ENCODE measurements at regions not wholly inside any gene's neighbourhood (a gene's known extent, or its start where the extent isn't known, plus 50 kb on each side); places are given as distances from the start of the nearest gene placed in this dataset.

DNA sequence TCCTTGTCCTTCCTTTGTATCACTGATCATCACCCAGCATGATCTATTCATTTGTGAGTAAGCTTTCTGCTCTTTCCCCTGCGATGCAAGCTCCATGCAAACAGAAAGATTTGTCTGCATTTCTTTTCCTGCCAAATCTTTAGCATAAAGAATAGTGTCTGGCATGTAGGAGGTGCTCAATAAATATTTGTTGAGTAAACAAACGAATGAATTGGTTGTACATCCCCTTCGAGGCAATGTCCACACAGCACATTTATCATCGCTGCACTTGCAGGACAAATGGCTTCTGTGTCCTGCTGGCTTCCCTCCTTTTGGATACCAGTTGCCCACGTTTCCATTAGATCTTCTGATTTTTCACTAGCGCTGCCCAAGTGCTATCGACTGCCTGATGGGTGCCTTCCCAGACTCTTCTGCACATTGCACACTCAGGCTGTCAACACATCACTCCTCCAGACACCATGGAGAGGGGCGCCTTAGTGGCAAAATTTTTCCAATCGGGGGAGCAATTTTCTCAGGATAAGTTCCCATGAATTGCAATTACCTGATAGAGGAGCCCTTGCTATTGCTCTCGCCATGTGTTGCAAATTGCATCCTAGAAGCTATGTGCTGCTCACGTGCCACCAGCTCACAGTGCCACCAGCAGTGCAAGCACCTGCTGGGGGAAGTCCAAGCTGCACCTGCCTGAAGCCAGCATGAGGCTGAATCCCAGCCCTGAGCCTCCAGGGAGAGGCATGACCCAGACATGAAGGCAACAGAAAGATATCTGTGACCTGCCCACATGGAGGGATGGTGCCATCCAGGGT lies 206.6 kb downstream of the KIF26A start:
- no TSS peak for BruUV-seq (replicated peaks)
- Histone ChIP-seq H3K36me3 (ENCODE audit: control insufficient read depth in 1 of 2, insufficient read depth in 2 of 2, low read length in 2 of 2) (no peaks in the 10 kb centered on the region), H3K9me2 (ENCODE audit: insufficient read depth) (no peaks in the 10 kb centered on the region), H3K9ac (ENCODE audit: low read length) (no peak overlapping the region), H3K4me3 (replicated peaks in 1 of 2; ENCODE audit: low read depth in 1 of 2, low read length in 2 of 2) (no peak overlapping the region), H3K4me1 (ENCODE audit: control insufficient read depth in 1 of 2, insufficient read depth in 2 of 2, low read length in 2 of 2) (peaks cover 4 to 12% of the 10 kb centered on the region in 2 experiments; a peak in 3 of 4 replicates), H3K9me3 (ENCODE audit: control insufficient read depth in 1 of 2, insufficient read depth in 1 of 2, low read depth in 1 of 2, low read length in 2 of 2) (no peaks in the 10 kb centered on the region), H4K20me1 (ENCODE audit: insufficient read depth) (no peaks in the 10 kb centered on the region), H3K27ac (ENCODE audit: low read depth, low read length) (no peak overlapping the region), H3K4me2 (ENCODE audit: low read length) (no peak overlapping the region), H3K27me3 (ENCODE audit: insufficient read depth, low read length) (no peaks in the 10 kb centered on the region), H3K79me2 (ENCODE audit: insufficient read depth, low read length) (no peaks in the 10 kb centered on the region), H2AFZ (ENCODE audit: low read depth, low read length, poor library complexity, severe bottlenecking) (no peak overlapping the region)
- POLR2A ChIA-PET: no interaction called here
- ATAC-seq (no peak), DNase-seq (ENCODE audit: low read depth, low spot score) (no peak)
- TF ChIP-seq FOSL1 (IDR thresholded peaks at IDR 0.05; ENCODE audit: low read depth): no peak
- no peak for TF ChIP-seq ZNF274 (IDR thresholded peaks at IDR 0.05; ENCODE audit: low read depth, low read length)
- no peak for TF ChIP-seq EZH2phosphoT487 (IDR thresholded peaks at IDR 0.05; ENCODE audit: borderline replicate concordance)
- TF ChIP-seq, protein P1, sequence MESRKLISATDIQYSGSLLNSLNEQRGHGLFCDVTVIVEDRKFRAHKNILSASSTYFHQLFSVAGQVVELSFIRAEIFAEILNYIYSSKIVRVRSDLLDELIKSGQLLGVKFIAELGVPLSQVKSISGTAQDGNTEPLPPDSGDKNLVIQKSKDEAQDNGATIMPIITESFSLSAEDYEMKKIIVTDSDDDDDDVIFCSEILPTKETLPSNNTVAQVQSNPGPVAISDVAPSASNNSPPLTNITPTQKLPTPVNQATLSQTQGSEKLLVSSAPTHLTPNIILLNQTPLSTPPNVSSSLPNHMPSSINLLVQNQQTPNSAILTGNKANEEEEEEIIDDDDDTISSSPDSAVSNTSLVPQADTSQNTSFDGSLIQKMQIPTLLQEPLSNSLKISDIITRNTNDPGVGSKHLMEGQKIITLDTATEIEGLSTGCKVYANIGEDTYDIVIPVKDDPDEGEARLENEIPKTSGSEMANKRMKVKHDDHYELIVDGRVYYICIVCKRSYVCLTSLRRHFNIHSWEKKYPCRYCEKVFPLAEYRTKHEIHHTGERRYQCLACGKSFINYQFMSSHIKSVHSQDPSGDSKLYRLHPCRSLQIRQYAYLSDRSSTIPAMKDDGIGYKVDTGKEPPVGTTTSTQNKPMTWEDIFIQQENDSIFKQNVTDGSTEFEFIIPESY (IDR thresholded peaks at IDR 0.05; ENCODE audit: extremely low read depth, insufficient replicate concordance, low read length): no peak
- no peak for TF ChIP-seq CEBPB (IDR thresholded peaks at IDR 0.05; ENCODE audit: low read depth)
- TF ChIP-seq EGR1 (IDR thresholded peaks at IDR 0.05; ENCODE audit: low read depth): no peak
- no peak for TF ChIP-seq POLR2AphosphoS5 (IDR thresholded peaks at IDR 0.05; ENCODE audit: low read depth, low read length)
- no peak for TF ChIP-seq CBX3 (IDR thresholded peaks at IDR 0.05; ENCODE audit: low read depth)
- TF ChIP-seq TCF7L2 (IDR thresholded peaks at IDR 0.05; ENCODE audit: borderline replicate concordance, extremely low read depth, insufficient read depth, insufficient read length): no peak
- TF ChIP-seq, protein P2, sequence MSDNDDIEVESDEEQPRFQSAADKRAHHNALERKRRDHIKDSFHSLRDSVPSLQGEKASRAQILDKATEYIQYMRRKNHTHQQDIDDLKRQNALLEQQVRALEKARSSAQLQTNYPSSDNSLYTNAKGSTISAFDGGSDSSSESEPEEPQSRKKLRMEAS (IDR thresholded peaks at IDR 0.05): no peak
- no peak for TF ChIP-seq JUND (IDR thresholded peaks at IDR 0.05)
- TF ChIP-seq SRF (IDR thresholded peaks at IDR 0.05; ENCODE audit: low read depth): no peak
- no peak for TF ChIP-seq EZH2 (IDR thresholded peaks at IDR 0.05)
- no peak for TF ChIP-seq RAD21 (IDR thresholded peaks at IDR 0.05; ENCODE audit: low read depth)
- no peak for TF ChIP-seq ZFX (IDR thresholded peaks at IDR 0.05)
- CTCF ChIA-PET: no interaction called here
- RAD21 ChIA-PET (ENCODE audit: low non-redundant PET in 1 of 2, low total read pairs in 2 of 2, uncharacterized antibody in 2 of 2, unreplicated experiment in 2 of 2): no interaction called here
- intact Hi-C loops (cut with micrococcal nuclease): no loop called here
